ENCODE measurements at regions not wholly inside any gene's neighbourhood (a gene's known extent, or its start where the extent isn't known, plus 50 kb on each side); places are given as distances from the start of the nearest gene placed in this dataset.

- TF ChIP-seq EZH2phosphoT487 (IDR thresholded peaks at IDR 0.05; ENCODE audit: insufficient read depth, low read depth) (no peak), EZH2 (IDR thresholded peaks at IDR 0.05; ENCODE audit: insufficient read depth, poor library complexity, severe bottlenecking) (no peak)
These were observed 195.0 kb upstream of the ATP10B start for GRCh38 chr5:161047024-161047423.

Data from GM23248 (cell line).